Stimulated activated CD8-positive, alpha-beta memory T cell treated with anti-CD3 and anti-CD28 coated beads, Interleukin-7, amount 100 ng/mL, for 24 hours (primary cell): ENCODE measurements at regions not wholly inside any gene's neighbourhood (a gene's known extent, or its start where the extent isn't known, plus 50 kb on each side); places are given as distances from the start of the nearest gene placed in this dataset.
A peak's percentile ranks its signal among the peaks of the same experiment; 100 is the strongest.
"Not testable (repeated sequence)": the region's sequence is repeated elsewhere in the genome, so short reads cannot be mapped to it uniquely, and the experiment has no call there.

ENCODE experiments used
- DNase-seq: peaks from one replicate; pipeline ENCODE4 v3.0.0-alpha.2; 2020; ENCODE audit warnings: low read depth

- DNase-seq = no peak
These were observed 105.4 kb upstream of the LY86 start for GRCh38 chr6:6483168-6483567.

- no peak for DNase-seq
These were observed 104.8 kb upstream of the LY86 start for GRCh38 chr6:6483733-6484132.

GRCh38 chr6:6484681-6485080 is 103.8 kb upstream of the LY86 start:
- no peak for DNase-seq

- no peak for DNase-seq
These were observed 101.9 kb upstream of the LY86 start for GRCh38 chr6:6486595-6486994.

GRCh38 chr6:6491761-6492160 is 96.8 kb upstream of the LY86 start:
- DNase-seq = no peak

GRCh38 chr6:6492675-6493074 is 95.8 kb upstream of the LY86 start:
- no peak for DNase-seq

GRCh38 chr6:6494139-6494538 is 94.4 kb upstream of the LY86 start:
- not testable (repeated sequence) for DNase-seq

- DNase-seq = no peak
These were observed 93.8 kb upstream of the LY86 start for GRCh38 chr6:6494677-6495076.

- no peak for DNase-seq
These were observed 92.7 kb upstream of the LY86 start for GRCh38 chr6:6495851-6496250.

GRCh38 chr6:6497541-6497940 is 91.0 kb upstream of the LY86 start:
- DNase-seq = no peak

- DNase-seq = no peak
These were observed 90.5 kb upstream of the LY86 start for GRCh38 chr6:6497976-6498375.

GRCh38 chr6:6503191-6503590 is 85.3 kb upstream of the LY86 start:
- no peak for DNase-seq

GRCh38 chr6:6505111-6505510 is 83.4 kb upstream of the LY86 start:
- DNase-seq = no peak

GRCh38 chr6:6508643-6509042 is 79.9 kb upstream of the LY86 start:
- DNase-seq = no peak

- no peak for DNase-seq
These were observed 79.2 kb upstream of the LY86 start for GRCh38 chr6:6509284-6509683.

- DNase-seq = no peak
These were observed 75.8 kb upstream of the LY86 start for GRCh38 chr6:6512711-6513110.

GRCh38 chr6:6515691-6516607 is 72.6 kb upstream of the LY86 start:
- peak; percentile 11 for DNase-seq

GRCh38 chr6:6516666-6517458 is 71.7 kb upstream of the LY86 start:
- no peak for DNase-seq

- DNase-seq = no peak
These were observed 69.7 kb upstream of the LY86 start for GRCh38 chr6:6518631-6519427.

GRCh38 chr6:6521961-6522482 is 66.5 kb upstream of the LY86 start:
- no peak for DNase-seq

GRCh38 chr6:6522709-6523108 is 65.8 kb upstream of the LY86 start:
- DNase-seq = no peak

GRCh38 chr6:6524951-6525350 is 63.6 kb upstream of the LY86 start:
- DNase-seq = no peak
